Dendritic cell treated with granulocyte-macrophage colony-stimulating factor and Interleukin-4, amounts not matched to agents 40 ng/mL and 50 ng/mL, for 4 days (primary cell): ENCODE measurements at regions not wholly inside any gene's neighbourhood (a gene's known extent, or its start where the extent isn't known, plus 50 kb on each side); places are given as distances from the start of the nearest gene placed in this dataset.

Source experiments
- H3K27ac Mint-ChIP-seq: one replicate; pipeline ENCODE4 v1.8.0; 2022; ENCODE audit warnings: mild to moderate bottlenecking, mixed read lengths
- H3K27me3 Mint-ChIP-seq: one replicate; pipeline ENCODE4 v1.8.0; 2022; ENCODE audit warnings: mild to moderate bottlenecking, mixed read lengths
- H3K36me3 Mint-ChIP-seq: one replicate; pipeline ENCODE4 v1.8.0; 2022; ENCODE audit warnings: low read depth, mixed read lengths
- H3K4me1 Mint-ChIP-seq: one replicate; pipeline ENCODE4 v1.8.0; 2022; ENCODE audit warnings: low read depth, mixed read lengths
- H3K4me3 Mint-ChIP-seq: one replicate; pipeline ENCODE4 v1.8.0; 2022; ENCODE audit warnings: mild to moderate bottlenecking, moderate library complexity, mixed read lengths
- H3K9me3 Mint-ChIP-seq: one replicate; pipeline ENCODE4 v1.8.0; 2022; ENCODE audit warnings: mixed read lengths
- intact Hi-C: fragments of 100-400 bp; cut with micrococcal nuclease; formaldehyde crosslinking; loops from one replicate; pipeline ENCODE4 v1.15.0; 2022

- no peak overlapping the region for H3K4me3 Mint-ChIP-seq
- no peaks in the 10 kb centered on the region for H3K27me3 Mint-ChIP-seq
- intact Hi-C loops = no loop called here
- peaks cover 27% of the 10 kb centered on the region for H3K9me3 Mint-ChIP-seq
- no peak overlapping the region for H3K27ac Mint-ChIP-seq
- H3K4me1 Mint-ChIP-seq = peaks cover 6% of the 10 kb centered on the region
- no peaks in the 10 kb centered on the region for H3K36me3 Mint-ChIP-seq
Measured at GRCh38 chr2:145494441-145494840, 974.5 kb upstream of the ZEB2 start.

GRCh38 chr2:145488571-145488970, 968.7 kb upstream of the ZEB2 start:
- Mint-ChIP-seq H3K27ac (no peak overlapping the region), H3K9me3 (peaks cover 18% of the 10 kb centered on the region), H3K4me3 (no peak overlapping the region), H3K4me1 (peaks cover 5% of the 10 kb centered on the region), H3K36me3 (no peaks in the 10 kb centered on the region), H3K27me3 (no peaks in the 10 kb centered on the region)
- intact Hi-C loops = no loop called here

- H3K27ac Mint-ChIP-seq = no peak overlapping the region
- H3K4me1 Mint-ChIP-seq = peaks cover 5% of the 10 kb centered on the region
- H3K36me3 Mint-ChIP-seq = no peaks in the 10 kb centered on the region
- intact Hi-C loops = no loop called here
- peaks cover 9% of the 10 kb centered on the region for H3K9me3 Mint-ChIP-seq
- no peak overlapping the region for H3K4me3 Mint-ChIP-seq
- no peaks in the 10 kb centered on the region for H3K27me3 Mint-ChIP-seq
Measured at GRCh38 chr2:145484448-145485097, 964.7 kb upstream of the ZEB2 start.

DNA sequence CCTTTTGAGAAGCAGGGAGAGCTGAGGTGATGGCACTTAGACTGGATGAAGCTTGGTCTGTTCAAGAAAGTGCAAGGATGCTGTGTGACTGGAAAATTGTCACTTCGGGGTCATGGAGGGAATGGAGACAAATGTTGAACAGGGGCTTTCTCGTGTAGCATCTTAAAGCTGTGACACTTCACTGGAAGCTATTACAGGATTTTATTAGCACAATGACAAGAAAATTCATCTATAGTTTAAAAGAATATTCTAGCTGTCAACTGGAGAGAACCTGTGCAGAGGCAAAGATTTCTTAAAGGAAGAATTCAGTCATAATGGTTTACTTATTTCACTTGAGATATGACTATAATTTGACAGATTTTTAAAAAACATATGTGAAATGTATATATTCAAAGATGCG, 963.9 kb upstream of the ZEB2 start:
- Mint-ChIP-seq H3K36me3 (no peaks in the 10 kb centered on the region), H3K4me1 (peaks cover 5% of the 10 kb centered on the region), H3K27me3 (no peaks in the 10 kb centered on the region), H3K9me3 (peaks cover 9% of the 10 kb centered on the region), H3K27ac (no peak overlapping the region), H3K4me3 (no peak overlapping the region)
- intact Hi-C loops = no loop called here

DNA sequence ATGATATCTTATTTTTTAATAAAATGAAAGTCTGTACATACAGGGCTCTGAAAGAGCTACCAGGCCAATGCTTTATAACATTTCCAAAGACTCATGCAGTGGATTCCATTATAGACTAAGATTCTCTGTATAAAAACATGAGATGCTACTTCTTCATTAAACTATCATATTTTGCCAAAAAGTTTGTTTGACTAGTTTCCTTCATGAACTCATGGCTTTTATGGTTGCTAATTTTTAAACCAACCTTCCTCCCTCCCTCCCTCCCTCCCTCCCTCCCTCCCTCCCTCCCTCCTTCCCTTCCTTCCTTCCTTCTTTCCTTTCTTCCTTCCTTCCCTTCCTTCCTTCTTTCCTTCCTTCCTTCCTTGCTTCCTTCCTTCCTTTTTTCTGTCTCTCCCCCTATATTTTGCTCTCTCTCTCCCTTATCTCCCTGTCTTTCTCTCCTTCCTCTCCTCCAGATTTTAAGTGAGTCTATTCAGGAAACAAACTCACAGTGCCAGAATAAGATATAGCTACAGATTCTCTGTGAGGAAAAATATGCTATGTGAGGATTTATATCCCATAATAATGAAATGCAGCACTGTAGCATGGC, 961.5 kb upstream of the ZEB2 start:
- H3K27ac Mint-ChIP-seq = no peak overlapping the region
- H3K36me3 Mint-ChIP-seq = no peaks in the 10 kb centered on the region
- H3K9me3 Mint-ChIP-seq = peaks cover 24% of the 10 kb centered on the region
- H3K4me3 Mint-ChIP-seq = no peak overlapping the region
- peaks cover 5% of the 10 kb centered on the region for H3K4me1 Mint-ChIP-seq
- intact Hi-C loops = no loop called here
- H3K27me3 Mint-ChIP-seq = no peaks in the 10 kb centered on the region

GRCh38 chr2:145464866-145465265, 944.9 kb upstream of the ZEB2 start:
- Mint-ChIP-seq H3K4me3 (no peak overlapping the region), H3K4me1 (no peaks in the 10 kb centered on the region), H3K27ac (no peak overlapping the region), H3K36me3 (no peaks in the 10 kb centered on the region), H3K27me3 (no peaks in the 10 kb centered on the region), H3K9me3 (peaks cover 5% of the 10 kb centered on the region)
- intact Hi-C loops = no loop called here

DNA sequence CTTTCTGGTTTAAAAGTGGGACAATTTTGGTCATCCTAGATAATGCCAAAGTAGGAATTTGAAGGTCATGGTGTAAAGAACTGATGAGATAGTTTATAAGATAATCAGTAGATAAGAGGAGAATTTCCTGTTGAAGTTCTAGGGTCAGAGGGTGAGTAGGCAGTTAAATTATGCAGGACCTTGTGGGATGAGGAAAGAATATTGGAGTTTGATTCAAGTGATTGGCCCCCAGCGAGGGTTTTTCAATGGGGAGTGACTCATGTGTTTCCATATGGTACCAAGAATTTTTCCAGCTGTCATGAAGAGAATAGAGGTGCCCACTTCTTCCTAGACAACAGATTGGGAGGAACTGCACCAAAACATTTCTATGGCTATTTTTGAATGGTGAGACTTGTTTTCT, 940.2 kb upstream of the ZEB2 start:
- Mint-ChIP-seq H3K9me3 (peaks cover 21% of the 10 kb centered on the region), H3K4me1 (no peaks in the 10 kb centered on the region), H3K4me3 (no peak overlapping the region), H3K27me3 (no peaks in the 10 kb centered on the region), H3K36me3 (peaks cover 5% of the 10 kb centered on the region), H3K27ac (no peak overlapping the region)
- intact Hi-C loops = no loop called here

GRCh38 chr2:145431181-145431951, 911.4 kb upstream of the ZEB2 start:
- Mint-ChIP-seq H3K9me3 (peaks cover 9% of the 10 kb centered on the region), H3K4me3 (no peak overlapping the region), H3K27ac (no peak overlapping the region), H3K4me1 (no peaks in the 10 kb centered on the region), H3K36me3 (no peaks in the 10 kb centered on the region), H3K27me3 (no peaks in the 10 kb centered on the region)
- intact Hi-C loops = no loop called here

DNA sequence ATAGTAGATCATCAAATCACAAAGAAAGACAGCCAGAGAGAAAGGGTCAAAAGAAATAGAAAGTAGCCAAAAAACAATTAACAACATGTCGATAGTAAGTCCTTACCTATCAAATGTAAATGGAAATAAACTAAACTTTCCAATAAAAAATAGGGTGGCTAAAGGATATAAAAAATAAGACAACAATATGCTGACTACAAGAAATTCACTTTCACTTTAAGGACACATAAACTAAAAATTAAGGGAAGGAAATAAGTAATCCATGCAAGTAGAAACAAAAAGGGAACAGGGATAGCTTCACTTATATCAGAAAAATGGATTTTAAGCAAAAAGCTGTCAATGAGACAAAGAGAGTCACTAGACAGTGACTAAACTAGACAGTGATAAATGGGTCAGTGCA, 903.9 kb upstream of the ZEB2 start:
- H3K27me3 Mint-ChIP-seq = no peaks in the 10 kb centered on the region
- H3K36me3 Mint-ChIP-seq = peaks cover 15% of the 10 kb centered on the region
- peaks cover 32% of the 10 kb centered on the region for H3K9me3 Mint-ChIP-seq
- intact Hi-C loops = no loop called here
- peaks cover 14% of the 10 kb centered on the region for H3K4me1 Mint-ChIP-seq
- no peak overlapping the region for H3K27ac Mint-ChIP-seq
- no peak overlapping the region for H3K4me3 Mint-ChIP-seq

- Mint-ChIP-seq H3K4me1 (peaks cover 14% of the 10 kb centered on the region), H3K27me3 (no peaks in the 10 kb centered on the region), H3K27ac (no peak overlapping the region), H3K4me3 (no peak overlapping the region), H3K36me3 (peaks cover 15% of the 10 kb centered on the region), H3K9me3 (peaks cover 32% of the 10 kb centered on the region)
- intact Hi-C loops = no loop called here
Measured at GRCh38 chr2:145422576-145422975, 902.7 kb upstream of the ZEB2 start.

DNA sequence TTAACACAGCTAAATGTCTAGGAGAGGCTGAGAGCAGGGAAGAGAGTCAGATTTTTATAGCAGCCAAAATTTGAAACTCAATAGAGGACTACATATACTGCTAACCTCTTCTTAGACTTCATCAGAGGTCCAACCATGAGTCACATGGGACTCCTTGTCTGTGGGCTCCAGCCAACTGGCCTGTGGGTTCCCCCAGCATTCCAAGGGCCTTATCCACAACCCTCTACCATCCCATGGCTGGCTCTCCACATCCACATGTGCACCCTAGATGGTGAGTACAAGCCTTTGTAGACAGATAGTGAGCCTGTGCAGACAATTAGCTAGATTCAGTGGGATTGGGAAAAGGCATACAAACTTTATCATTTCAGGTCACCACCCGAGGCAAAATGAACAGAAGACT, 901.9 kb upstream of the ZEB2 start:
- Mint-ChIP-seq H3K27me3 (peaks cover under 1% of the 10 kb centered on the region), H3K4me3 (no peak overlapping the region), H3K9me3 (peaks cover 33% of the 10 kb centered on the region), H3K27ac (no peak overlapping the region), H3K4me1 (peaks cover 14% of the 10 kb centered on the region), H3K36me3 (peaks cover 15% of the 10 kb centered on the region)
- intact Hi-C loops = no loop called here

DNA sequence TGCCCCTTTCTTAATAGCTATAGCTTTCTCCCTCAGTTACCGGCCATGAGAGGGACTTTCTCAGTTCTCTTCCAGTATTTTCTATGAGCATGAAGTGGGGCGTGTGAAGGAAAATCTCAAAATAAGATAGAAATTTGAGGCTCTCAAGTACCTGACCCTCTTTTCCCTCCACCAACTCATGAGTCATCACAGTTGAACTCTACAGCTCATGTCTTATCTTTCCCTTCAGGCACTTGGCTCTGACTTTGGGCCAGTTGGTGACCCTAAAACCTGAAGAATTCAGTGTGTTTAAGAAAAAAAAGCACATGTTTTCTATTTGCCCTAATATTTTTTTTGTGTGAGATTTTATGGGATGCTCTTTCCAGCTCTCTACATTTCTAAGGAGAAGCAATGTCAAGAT, 896.7 kb upstream of the ZEB2 start:
- Mint-ChIP-seq H3K27me3 (peaks cover 5% of the 10 kb centered on the region), H3K27ac (no peak overlapping the region), H3K9me3 (peaks cover 61% of the 10 kb centered on the region), H3K4me3 (no peak overlapping the region), H3K4me1 (peaks cover 12% of the 10 kb centered on the region), H3K36me3 (peaks cover 12% of the 10 kb centered on the region)
- intact Hi-C loops = no loop called here

GRCh38 chr2:145415151-145415550, 895.2 kb upstream of the ZEB2 start:
- Mint-ChIP-seq H3K4me1 (peaks cover 25% of the 10 kb centered on the region), H3K27me3 (peaks cover 11% of the 10 kb centered on the region), H3K27ac (no peak overlapping the region), H3K4me3 (no peak overlapping the region), H3K36me3 (peaks cover 6% of the 10 kb centered on the region), H3K9me3 (peaks cover 46% of the 10 kb centered on the region)
- intact Hi-C loops = no loop called here

- Mint-ChIP-seq H3K36me3 (peaks cover 6% of the 10 kb centered on the region), H3K4me1 (peaks cover 25% of the 10 kb centered on the region), H3K9me3 (peaks cover 43% of the 10 kb centered on the region), H3K27ac (no peak overlapping the region), H3K27me3 (peaks cover 11% of the 10 kb centered on the region), H3K4me3 (no peak overlapping the region)
- intact Hi-C loops = no loop called here
Measured at GRCh38 chr2:145413261-145414030, 893.5 kb upstream of the ZEB2 start.
